Gastrocnemius medialis (tissue), 4 donors: ENCODE measurements at regions not wholly inside any gene's neighbourhood (a gene's known extent, or its start where the extent isn't known, plus 50 kb on each side); places are given as distances from the start of the nearest gene placed in this dataset.

Source experiments
- ATAC-seq, 2 donors: fragments of 150-250 bp; one replicate each; pipeline ENCODE4 v1.9.1; 2016
- DNase-seq, 2 donors: peaks; one replicate each; pipeline ENCODE4 v3.0.0-alpha.2; 2019
- H3K27ac ChIP-seq, 4 donors: fragments of 200-600 bp; sonication (generic); 1 replicate in 1 of 4; 2 replicates in 3 of 4; pipeline ENCODE4 v1.5.1; 2016 to 2018; ENCODE audit warnings: mild to moderate bottlenecking in 2 of 4, moderate library complexity in 1 of 4
- H3K27me3 ChIP-seq, 3 donors: fragments of 200-600 bp; sonication (generic) in 2 of 3; 1 replicate in 1 of 3; 2 replicates in 2 of 3; pipeline versions ENCODE4 v1.5.1 to v1.6.0; 2016 to 2019; ENCODE audit warnings: mild to moderate bottlenecking in 1 of 3, moderate library complexity in 1 of 3
- H3K36me3 ChIP-seq, 2 donors: fragments of 200-600 bp; sonication (generic) in 1 of 2; one replicate each; pipeline ENCODE4 v1.5.1; 2017 to 2018
- H3K4me1 ChIP-seq, 2 donors: fragments of 200-600 bp; sonication (generic) in 1 of 2; one replicate each; pipeline ENCODE4 v1.5.1; 2016 to 2017; ENCODE audit warnings: mild to moderate bottlenecking in 2 of 2
- H3K4me3 ChIP-seq, 4 donors: fragments of 200-600 bp; sonication (generic) in 3 of 4; 1 replicate in 1 of 4; 2 replicates in 3 of 4; pipeline ENCODE4 v1.5.1; 2016 to 2019; ENCODE audit warnings: mild to moderate bottlenecking in 2 of 4
- H3K9me3 ChIP-seq, 3 donors: fragments of 200-600 bp; sonication (generic) in 2 of 3; 1 replicate in 1 of 3; 2 replicates in 2 of 3; pipeline ENCODE4 v1.5.1; 2016 to 2019
- CTCF ChIP-seq, 5 experiments: fragments of 450-650 bp in 3 of 5; fragments of 200-600 bp in 2 of 5; sonication (generic) in 2 of 5; IDR thresholded peaks in 4 of 5; conservative IDR thresholded peaks in 1 of 5; 1 replicate in 4 of 5; 2 replicates in 1 of 5; pipeline ENCODE4 v1.5.1; 2016 to 2019; ENCODE audit warnings: antibody characterized with exemption in 5 of 5, mild to moderate bottlenecking in 3 of 5, moderate library complexity in 3 of 5
- POLR2A ChIP-seq, 2 donors: fragments of 450-650 bp; IDR thresholded peaks; one replicate each; pipeline ENCODE4 v1.6.1; 2017; ENCODE audit warnings: antibody characterized with exemption in 2 of 2, mild to moderate bottlenecking in 2 of 2, moderate library complexity in 2 of 2
- in situ Hi-C, 4 donors: fragments of 200-750 bp; cut with MboI; loops; one replicate each; pipeline versions ENCODE4 v1.15.0 to v1.8.0; 2017; ENCODE audit warnings: low sequenced_read_pairs in 4 of 4
- intact Hi-C: fragments of 100-400 bp; cut with DNase I; formaldehyde crosslinking; loops from one replicate; pipeline ENCODE4 v1.15.1; 2023; ENCODE audit warnings: low total_unique reads

GRCh38 chr5:99651298-99651697, 722.5 kb upstream of the CHD1 start:
- Histone ChIP-seq H3K27me3 (no peaks in the 10 kb centered on the region), H3K4me3 (no peak overlapping the region), H3K27ac (no peak overlapping the region), H3K9me3 (no peaks in the 10 kb centered on the region), H3K4me1 (no peaks in the 10 kb centered on the region), H3K36me3 (no peaks in the 10 kb centered on the region)
- intact Hi-C loops: no loop called here
- in situ Hi-C loops: no loop called here
- TF ChIP-seq POLR2A (IDR thresholded peaks at IDR 0.05): no peak
- TF ChIP-seq CTCF (IDR thresholded peaks at IDR 0.05 in 4 of 5, conservative IDR thresholded peaks at IDR 0.05 in 1 of 5): no peak
- DNase-seq: no peak
- ATAC-seq: no peak

- Histone ChIP-seq H3K27ac (no peak overlapping the region), H3K36me3 (no peaks in the 10 kb centered on the region), H3K9me3 (no peaks in the 10 kb centered on the region), H3K27me3 (no peaks in the 10 kb centered on the region), H3K4me3 (no peak overlapping the region), H3K4me1 (no peaks in the 10 kb centered on the region)
- no peak for TF ChIP-seq CTCF (IDR thresholded peaks at IDR 0.05 in 4 of 5, conservative IDR thresholded peaks at IDR 0.05 in 1 of 5)
- TF ChIP-seq POLR2A (IDR thresholded peaks at IDR 0.05): no peak
- intact Hi-C loops (no loop called here), in situ Hi-C loops (no loop called here)
- ATAC-seq (no peak), DNase-seq (no peak)
Measured at GRCh38 chr5:99646011-99646647, 717.3 kb upstream of the CHD1 start.

DNA sequence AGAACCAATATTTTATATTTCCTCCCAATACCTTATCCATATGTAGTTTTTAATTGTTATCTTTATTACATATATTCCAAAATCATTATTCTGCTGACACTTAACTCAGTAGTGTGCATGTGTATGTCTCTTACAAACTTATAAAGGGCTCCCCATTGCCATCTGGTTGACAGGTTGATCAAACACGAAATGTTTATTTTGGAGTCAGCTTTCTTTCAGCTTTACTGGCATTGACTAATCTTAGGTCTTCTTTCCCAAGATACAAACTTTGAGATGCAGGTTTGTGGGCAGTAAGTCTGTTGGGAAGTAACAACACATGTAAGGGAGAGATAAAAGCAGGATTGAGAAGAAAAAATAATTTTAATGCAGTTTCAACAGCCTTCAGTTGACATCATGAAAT, 716.0 kb upstream of the CHD1 start:
- no peaks in the 10 kb centered on the region for H3K4me1 ChIP-seq
- no peak for DNase-seq
- H3K27me3 ChIP-seq: no peaks in the 10 kb centered on the region
- no peaks in the 10 kb centered on the region for H3K36me3 ChIP-seq
- no peak overlapping the region for H3K27ac ChIP-seq
- no peak for ATAC-seq
- intact Hi-C loops: no loop called here
- no peaks in the 10 kb centered on the region for H3K9me3 ChIP-seq
- TF ChIP-seq CTCF (IDR thresholded peaks at IDR 0.05 in 4 of 5, conservative IDR thresholded peaks at IDR 0.05 in 1 of 5) (no peak), POLR2A (IDR thresholded peaks at IDR 0.05) (no peak)
- in situ Hi-C loops: no loop called here
- no peak overlapping the region for H3K4me3 ChIP-seq

DNA sequence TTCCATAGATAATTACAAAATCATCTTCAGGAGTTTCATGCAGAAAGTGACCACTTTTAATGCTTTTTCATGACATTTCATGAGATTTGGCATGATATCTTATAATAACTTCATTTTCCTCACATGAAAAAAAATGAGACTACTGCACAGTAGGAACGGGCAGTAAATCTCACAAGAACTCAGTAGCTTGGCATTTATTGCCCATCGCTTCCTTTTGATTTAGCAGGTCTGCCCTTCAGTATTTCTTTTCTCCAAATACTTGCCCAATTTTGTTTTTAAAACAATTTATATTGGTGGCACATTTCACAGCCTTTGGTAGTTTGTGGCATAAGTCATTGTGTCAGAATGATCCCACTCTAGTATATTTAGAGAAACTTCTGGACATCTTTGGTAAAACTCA, 711.8 kb upstream of the CHD1 start:
- no peak for ATAC-seq
- intact Hi-C loops: no loop called here
- in situ Hi-C loops: no loop called here

More for the DNA sequence above, 711.8 kb upstream of the CHD1 start:
- Histone ChIP-seq H3K36me3 (no peaks in the 10 kb centered on the region), H3K4me1 (no peaks in the 10 kb centered on the region), H3K27me3 (no peaks in the 10 kb centered on the region), H3K27ac (no peak overlapping the region), H3K4me3 (no peak overlapping the region), H3K9me3 (no peaks in the 10 kb centered on the region)
- TF ChIP-seq CTCF (IDR thresholded peaks at IDR 0.05 in 4 of 5, conservative IDR thresholded peaks at IDR 0.05 in 1 of 5) (no peak), POLR2A (IDR thresholded peaks at IDR 0.05) (no peak)
- DNase-seq: no peak
